Gastrocnemius medialis (tissue), 4 donors: ENCODE measurements at regions not wholly inside any gene's neighbourhood (a gene's known extent, or its start where the extent isn't known, plus 50 kb on each side); places are given as distances from the start of the nearest gene placed in this dataset.

Experiments
- ATAC-seq, 2 donors: fragments of 150-250 bp; one replicate each; pipeline ENCODE4 v1.9.1; 2016
- DNase-seq, 2 donors: peaks; one replicate each; pipeline ENCODE4 v3.0.0-alpha.2; 2019
- H3K27ac ChIP-seq, 4 donors: fragments of 200-600 bp; sonication (generic); 1 replicate in 1 of 4; 2 replicates in 3 of 4; pipeline ENCODE4 v1.5.1; 2016 to 2018; ENCODE audit warnings: mild to moderate bottlenecking in 2 of 4, moderate library complexity in 1 of 4
- H3K27me3 ChIP-seq, 3 donors: fragments of 200-600 bp; sonication (generic) in 2 of 3; 1 replicate in 1 of 3; 2 replicates in 2 of 3; pipeline versions ENCODE4 v1.5.1 to v1.6.0; 2016 to 2019; ENCODE audit warnings: mild to moderate bottlenecking in 1 of 3, moderate library complexity in 1 of 3
- H3K36me3 ChIP-seq, 2 donors: fragments of 200-600 bp; sonication (generic) in 1 of 2; one replicate each; pipeline ENCODE4 v1.5.1; 2017 to 2018
- H3K4me1 ChIP-seq, 2 donors: fragments of 200-600 bp; sonication (generic) in 1 of 2; one replicate each; pipeline ENCODE4 v1.5.1; 2016 to 2017; ENCODE audit warnings: mild to moderate bottlenecking in 2 of 2
- H3K4me3 ChIP-seq, 4 donors: fragments of 200-600 bp; sonication (generic) in 3 of 4; 1 replicate in 1 of 4; 2 replicates in 3 of 4; pipeline ENCODE4 v1.5.1; 2016 to 2019; ENCODE audit warnings: mild to moderate bottlenecking in 2 of 4
- H3K9me3 ChIP-seq, 3 donors: fragments of 200-600 bp; sonication (generic) in 2 of 3; 1 replicate in 1 of 3; 2 replicates in 2 of 3; pipeline ENCODE4 v1.5.1; 2016 to 2019
- CTCF ChIP-seq, 5 experiments: fragments of 450-650 bp in 3 of 5; fragments of 200-600 bp in 2 of 5; sonication (generic) in 2 of 5; IDR thresholded peaks in 4 of 5; conservative IDR thresholded peaks in 1 of 5; 1 replicate in 4 of 5; 2 replicates in 1 of 5; pipeline ENCODE4 v1.5.1; 2016 to 2019; ENCODE audit warnings: antibody characterized with exemption in 5 of 5, mild to moderate bottlenecking in 3 of 5, moderate library complexity in 3 of 5
- POLR2A ChIP-seq, 2 donors: fragments of 450-650 bp; IDR thresholded peaks; one replicate each; pipeline ENCODE4 v1.6.1; 2017; ENCODE audit warnings: antibody characterized with exemption in 2 of 2, mild to moderate bottlenecking in 2 of 2, moderate library complexity in 2 of 2
- in situ Hi-C, 4 donors: fragments of 200-750 bp; cut with MboI; loops; one replicate each; pipeline versions ENCODE4 v1.15.0 to v1.8.0; 2017; ENCODE audit warnings: low sequenced_read_pairs in 4 of 4
- intact Hi-C: fragments of 100-400 bp; cut with DNase I; formaldehyde crosslinking; loops from one replicate; pipeline ENCODE4 v1.15.1; 2023; ENCODE audit warnings: low total_unique reads

- Histone ChIP-seq H3K36me3 (no peaks in the 10 kb centered on the region), H3K4me3 (no peak overlapping the region), H3K4me1 (no peaks in the 10 kb centered on the region), H3K9me3 (no peaks in the 10 kb centered on the region), H3K27ac (no peak overlapping the region), H3K27me3 (no peaks in the 10 kb centered on the region)
- TF ChIP-seq CTCF (IDR thresholded peaks at IDR 0.05 in 4 of 5, conservative IDR thresholded peaks at IDR 0.05 in 1 of 5) (no peak), POLR2A (IDR thresholded peaks at IDR 0.05) (no peak)
- intact Hi-C loops, result no loop called here
- in situ Hi-C loops, result no loop called here
- no peak for ATAC-seq
- DNase-seq, result no peak
Observed at GRCh38 chr12:84636801-84637290, 275.8 kb downstream of the SLC6A15 start.

GRCh38 chr12:84634526-84634925 is 278.1 kb downstream of the SLC6A15 start:
- H3K27ac ChIP-seq, result no peak overlapping the region
- DNase-seq, result no peak
- in situ Hi-C loops, result no loop called here
- no peaks in the 10 kb centered on the region for H3K27me3 ChIP-seq
- no peaks in the 10 kb centered on the region for H3K4me1 ChIP-seq
- no peak for ATAC-seq
- intact Hi-C loops, result no loop called here
- no peaks in the 10 kb centered on the region for H3K9me3 ChIP-seq
- no peak overlapping the region for H3K4me3 ChIP-seq
- TF ChIP-seq POLR2A (IDR thresholded peaks at IDR 0.05), result no peak
- TF ChIP-seq CTCF (IDR thresholded peaks at IDR 0.05 in 4 of 5, conservative IDR thresholded peaks at IDR 0.05 in 1 of 5), result no peak
- H3K36me3 ChIP-seq, result no peaks in the 10 kb centered on the region

DNA sequence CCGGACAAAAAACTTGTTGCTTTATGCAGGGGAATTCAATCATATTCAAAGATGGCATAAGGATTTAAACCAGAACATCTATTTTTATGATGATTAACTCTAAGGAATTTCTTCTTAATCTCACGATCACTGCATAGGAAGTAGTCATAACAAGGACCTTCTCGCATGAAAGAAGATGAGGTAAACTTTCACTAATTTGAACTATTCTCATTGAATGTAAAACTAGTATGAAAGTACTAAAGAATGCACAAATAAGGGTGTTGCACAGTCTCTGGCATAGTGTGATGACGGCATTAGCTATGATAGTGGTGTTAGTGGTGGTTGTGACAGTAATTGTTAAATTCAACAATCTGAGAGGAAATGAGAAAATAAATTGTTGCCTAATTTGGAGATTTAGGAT is 280.0 kb downstream of the SLC6A15 start:
- intact Hi-C loops, result no loop called here
- no peak overlapping the region for H3K27ac ChIP-seq
- no peak overlapping the region for H3K4me3 ChIP-seq
- in situ Hi-C loops, result no loop called here
- no peak for TF ChIP-seq POLR2A (IDR thresholded peaks at IDR 0.05)
- TF ChIP-seq CTCF (IDR thresholded peaks at IDR 0.05 in 4 of 5, conservative IDR thresholded peaks at IDR 0.05 in 1 of 5), result no peak
- no peaks in the 10 kb centered on the region for H3K9me3 ChIP-seq
- DNase-seq (no peak), ATAC-seq (no peak)
- H3K27me3 ChIP-seq, result no peaks in the 10 kb centered on the region
- no peaks in the 10 kb centered on the region for H3K36me3 ChIP-seq
- H3K4me1 ChIP-seq, result no peaks in the 10 kb centered on the region

GRCh38 chr12:84631020-84631419 is 281.6 kb downstream of the SLC6A15 start:
- Histone ChIP-seq H3K36me3 (no peaks in the 10 kb centered on the region), H3K27ac (no peak overlapping the region), H3K4me3 (no peak overlapping the region), H3K9me3 (no peaks in the 10 kb centered on the region), H3K27me3 (no peaks in the 10 kb centered on the region), H3K4me1 (no peaks in the 10 kb centered on the region)
- no peak for ATAC-seq
- in situ Hi-C loops (no loop called here), intact Hi-C loops (no loop called here)
- DNase-seq, result no peak
- TF ChIP-seq CTCF (IDR thresholded peaks at IDR 0.05 in 4 of 5, conservative IDR thresholded peaks at IDR 0.05 in 1 of 5) (no peak), POLR2A (IDR thresholded peaks at IDR 0.05) (no peak)

- no peak for TF ChIP-seq CTCF (IDR thresholded peaks at IDR 0.05 in 4 of 5, conservative IDR thresholded peaks at IDR 0.05 in 1 of 5)
- no peak for TF ChIP-seq POLR2A (IDR thresholded peaks at IDR 0.05)
- intact Hi-C loops (no loop called here), in situ Hi-C loops (no loop called here)
- no peak overlapping the region for H3K27ac ChIP-seq
- DNase-seq (no peak), ATAC-seq (no peak)
- no peaks in the 10 kb centered on the region for H3K27me3 ChIP-seq
- no peaks in the 10 kb centered on the region for H3K36me3 ChIP-seq
- no peaks in the 10 kb centered on the region for H3K4me1 ChIP-seq
- no peak overlapping the region for H3K4me3 ChIP-seq
- no peaks in the 10 kb centered on the region for H3K9me3 ChIP-seq
Observed at GRCh38 chr12:84627593-84627992, 285.0 kb downstream of the SLC6A15 start.
